Astrocyte of the cerebellum (primary cell): ENCODE measurements at regions not wholly inside any gene's neighbourhood (a gene's known extent, or its start where the extent isn't known, plus 50 kb on each side); places are given as distances from the start of the nearest gene placed in this dataset.

Experiments used
- DNase-seq: peaks from one replicate; pipeline ENCODE4 v3.0.0-alpha.2; 2011; ENCODE audit warnings: low read depth
- H3K4me3 ChIP-seq: 2 replicates; pipeline ENCODE4 v1.5.1; 2011; ENCODE audit warnings: mild to moderate bottlenecking, low read depth, low read length, moderate library complexity
- in situ Hi-C: cut with HindIII; loops from 2 replicates; pipeline ENCODE4 v1.10.0; 2017; ENCODE audit warnings: low sequenced_read_pairs
- TF ChIP-seq, protein P1 (sequence below): IDR thresholded peaks from 2 replicates; pipeline ENCODE4 v1.5.1; 2012; ENCODE audit warnings: low read length, low read depth, moderate library complexity, mild to moderate bottlenecking; ENCODE audit errors: missing control alignments

DNA sequence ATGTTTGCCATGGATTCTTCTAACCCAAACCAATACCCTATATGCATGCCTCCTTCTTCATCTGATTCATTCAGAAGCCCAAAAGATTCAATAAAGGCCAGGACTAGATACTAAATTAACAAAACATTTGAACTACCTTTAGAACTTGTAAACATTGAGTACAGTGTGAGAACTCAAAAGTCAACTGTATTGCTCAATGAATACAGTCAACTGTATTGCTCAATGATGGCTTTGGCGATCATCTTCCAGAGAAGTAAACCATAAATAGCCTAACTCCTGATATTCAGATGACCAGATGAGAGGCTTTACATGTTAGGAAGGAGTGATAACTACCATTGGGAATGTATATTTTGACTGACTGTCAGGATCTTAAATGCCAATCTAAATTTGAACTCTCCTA, 206.5 kb upstream of the ITGA4 start:
- in situ Hi-C loops: no loop called here
- DNase-seq: no peak
- H3K4me3 ChIP-seq: no peak overlapping the region
- TF ChIP-seq, protein P1, sequence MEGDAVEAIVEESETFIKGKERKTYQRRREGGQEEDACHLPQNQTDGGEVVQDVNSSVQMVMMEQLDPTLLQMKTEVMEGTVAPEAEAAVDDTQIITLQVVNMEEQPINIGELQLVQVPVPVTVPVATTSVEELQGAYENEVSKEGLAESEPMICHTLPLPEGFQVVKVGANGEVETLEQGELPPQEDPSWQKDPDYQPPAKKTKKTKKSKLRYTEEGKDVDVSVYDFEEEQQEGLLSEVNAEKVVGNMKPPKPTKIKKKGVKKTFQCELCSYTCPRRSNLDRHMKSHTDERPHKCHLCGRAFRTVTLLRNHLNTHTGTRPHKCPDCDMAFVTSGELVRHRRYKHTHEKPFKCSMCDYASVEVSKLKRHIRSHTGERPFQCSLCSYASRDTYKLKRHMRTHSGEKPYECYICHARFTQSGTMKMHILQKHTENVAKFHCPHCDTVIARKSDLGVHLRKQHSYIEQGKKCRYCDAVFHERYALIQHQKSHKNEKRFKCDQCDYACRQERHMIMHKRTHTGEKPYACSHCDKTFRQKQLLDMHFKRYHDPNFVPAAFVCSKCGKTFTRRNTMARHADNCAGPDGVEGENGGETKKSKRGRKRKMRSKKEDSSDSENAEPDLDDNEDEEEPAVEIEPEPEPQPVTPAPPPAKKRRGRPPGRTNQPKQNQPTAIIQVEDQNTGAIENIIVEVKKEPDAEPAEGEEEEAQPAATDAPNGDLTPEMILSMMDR: no peak

DNA sequence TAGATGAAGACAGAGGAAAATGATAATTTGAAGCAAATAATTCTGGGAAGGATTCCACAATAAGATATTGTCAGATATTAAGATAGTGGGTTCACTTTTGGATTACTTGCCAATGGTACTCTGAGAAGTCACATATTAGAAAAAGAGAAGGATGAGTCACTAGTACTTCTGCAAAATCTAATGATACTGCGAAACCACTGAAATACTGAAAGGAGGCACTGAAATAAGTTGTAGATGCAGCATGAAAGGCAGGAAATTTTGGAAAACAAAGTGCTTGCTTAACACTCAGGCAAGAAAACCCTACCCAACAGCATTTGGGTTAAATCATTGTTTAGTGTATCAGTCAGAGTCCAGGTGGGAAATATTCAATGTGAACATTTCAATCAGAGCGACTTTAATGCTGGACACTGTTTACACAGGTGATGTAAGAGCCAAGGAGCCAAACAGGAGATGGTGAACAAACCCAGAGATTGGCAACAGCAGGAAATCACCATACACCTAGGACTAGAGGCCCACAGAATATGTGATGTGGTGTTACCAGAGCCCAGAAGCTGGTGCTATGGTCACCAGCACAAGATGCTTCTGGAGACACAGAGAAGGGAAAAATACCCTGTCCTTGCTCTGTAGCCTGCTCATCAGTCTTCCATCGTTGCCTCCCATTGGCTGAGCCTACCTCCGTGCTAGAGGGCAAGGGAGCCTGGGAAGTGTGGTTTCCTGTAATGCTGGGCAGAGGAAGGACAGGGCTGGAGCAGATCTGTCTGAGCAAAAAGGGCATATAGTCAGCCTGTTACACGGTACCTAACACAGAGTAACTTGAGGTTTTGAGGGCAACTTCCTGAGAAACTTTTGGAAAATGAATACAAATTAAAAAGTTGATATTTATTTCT, 204.7 kb upstream of the ITGA4 start:
- TF ChIP-seq, protein P1: no peak
- in situ Hi-C loops: no loop called here
- no peak for DNase-seq
- no peak overlapping the region for H3K4me3 ChIP-seq

DNA sequence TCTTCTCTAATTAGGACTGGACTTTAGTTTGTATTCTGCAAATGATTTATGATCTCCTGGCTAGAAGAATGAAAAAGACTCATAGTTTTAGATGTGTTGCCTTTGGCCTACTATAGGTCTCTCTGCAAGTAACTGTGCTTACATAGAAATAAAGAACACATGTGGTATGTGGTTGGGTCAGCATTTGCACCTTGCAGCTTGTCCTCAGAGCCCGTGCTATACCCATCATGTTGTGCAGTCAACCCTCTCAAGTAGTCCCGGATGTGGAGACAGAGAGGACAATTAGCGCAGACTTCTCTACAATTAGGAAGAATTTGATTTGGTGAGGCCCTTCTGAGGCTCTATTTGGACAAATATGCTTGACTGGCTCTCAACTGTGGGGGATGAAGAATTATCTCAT, 203.7 kb upstream of the ITGA4 start:
- in situ Hi-C loops: no loop called here
- no peak for DNase-seq
- H3K4me3 ChIP-seq: no peak overlapping the region
- TF ChIP-seq, protein P1: no peak

DNA sequence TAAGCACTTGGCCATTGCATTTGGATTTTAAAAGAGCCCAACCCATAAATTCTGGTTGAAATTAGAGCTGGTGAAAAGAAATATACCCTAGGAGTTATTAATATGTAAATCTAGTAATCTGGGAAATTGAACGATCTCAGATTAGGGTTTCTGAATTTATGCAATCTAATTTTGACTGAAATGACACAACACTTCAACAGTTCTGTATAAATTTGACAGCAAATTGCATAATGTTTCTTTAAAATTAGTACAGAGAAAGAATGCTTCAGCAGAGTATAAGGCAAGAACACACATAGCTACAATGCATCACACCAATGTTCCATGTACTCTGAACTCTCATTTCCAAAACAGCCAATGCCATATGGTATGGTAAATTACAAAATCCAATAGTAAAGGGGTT, 201.5 kb upstream of the ITGA4 start:
- H3K4me3 ChIP-seq: no peak overlapping the region
- TF ChIP-seq, protein P1: no peak
- in situ Hi-C loops: no loop called here

DNA sequence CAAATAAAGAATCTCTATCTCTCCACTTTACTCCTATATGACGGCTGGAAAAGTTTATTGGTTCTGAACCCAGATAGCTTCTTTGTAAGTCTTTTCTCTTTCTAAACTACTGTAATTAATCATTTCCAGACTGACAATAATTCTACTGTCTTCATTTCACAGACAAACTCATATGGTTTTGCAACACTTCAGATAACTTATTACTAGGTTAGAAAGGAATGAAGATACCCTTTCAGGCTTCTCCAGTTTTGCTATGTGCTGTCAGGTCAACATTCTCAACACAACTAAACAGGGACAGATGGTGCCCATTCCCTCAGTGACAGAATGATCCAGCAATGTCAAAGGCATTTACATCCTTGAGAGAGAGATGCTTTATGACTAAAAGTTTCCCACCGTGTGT, 198.5 kb upstream of the ITGA4 start:
- no peak overlapping the region for H3K4me3 ChIP-seq
- no peak for DNase-seq
- TF ChIP-seq, protein P1: no peak
- in situ Hi-C loops: no loop called here

More for the DNA sequence above, 201.5 kb upstream of the ITGA4 start:
- DNase-seq: no peak

DNA sequence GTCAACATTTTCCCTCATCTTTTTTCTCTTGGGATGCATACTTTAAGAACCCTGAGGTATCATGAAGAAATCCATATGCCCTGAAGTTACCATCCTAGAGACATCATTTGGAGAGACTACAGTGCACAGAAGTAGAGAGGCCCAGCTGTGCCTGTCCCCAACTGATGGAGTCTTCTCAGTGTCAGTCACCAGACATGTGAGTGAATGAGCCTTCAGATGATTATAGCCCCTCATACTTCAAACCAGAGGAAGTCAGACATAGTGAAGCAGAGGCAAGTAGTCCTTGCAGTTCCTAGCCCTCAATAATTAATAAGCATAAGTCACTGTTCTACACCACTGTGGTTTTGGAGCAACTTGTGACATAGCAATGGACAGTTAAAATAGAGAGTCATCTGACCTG, 194.4 kb upstream of the ITGA4 start:
- no peak for DNase-seq
- in situ Hi-C loops: no loop called here
- no peak overlapping the region for H3K4me3 ChIP-seq
- TF ChIP-seq, protein P1: no peak
